A673 (cell line): ENCODE measurements at regions not wholly inside any gene's neighbourhood (a gene's known extent, or its start where the extent isn't known, plus 50 kb on each side); places are given as distances from the start of the nearest gene placed in this dataset.
"Not testable (repeated sequence)": the region's sequence is repeated elsewhere in the genome, so short reads cannot be mapped to it uniquely, and the experiment has no call there.

Experiments
- BruUV-seq: library from RNA; stranded (reverse); fragments of 400-500 nt; replicated peaks from 2 replicates; lab custom pipeline; 2021; lab: Mats Ljungman, UMichigan
- CTCF ChIA-PET: fragments of 300-600 bp; sonication (Branson Sonifier 250); formaldehyde crosslinking; loops from one replicate; lab custom pipeline; 2022; ENCODE audit warnings: antibody characterized with exemption; lab: Charles Lee
- POLR2A ChIA-PET: fragments of 300-600 bp; sonication (Branson Sonifier 250); formaldehyde crosslinking; loops from one replicate; lab custom pipeline; 2022; ENCODE audit warnings: antibody characterized with exemption; ENCODE audit not compliant: low non-redundant PET; lab: Charles Lee
- DNase-seq: peaks from one replicate; pipeline ENCODE4 v3.0.0-alpha.2; 2015; ENCODE audit warnings: low spot score
- H3K27ac ChIP-seq: fragments of 200-600 bp; sonication (generic); 2 replicates; pipeline ENCODE4 v1.5.1; 2016; ENCODE audit warnings: mixed run types, low read depth, mild to moderate bottlenecking, mixed read lengths, antibody characterized with exemption, low read length; ENCODE audit not compliant: poor library complexity, severe bottlenecking
- H3K27me3 ChIP-seq: fragments of 200-600 bp; sonication (generic); replicated peaks from 2 replicates; pipeline ENCODE4 v1.6.1; 2017; ENCODE audit warnings: mixed run types, low read depth, mild to moderate bottlenecking, mixed read lengths, antibody characterized with exemption, low read length; ENCODE audit not compliant: insufficient read depth, poor library complexity
- H3K36me3 ChIP-seq: fragments of 200-600 bp; sonication (generic); 2 replicates; pipeline ENCODE4 v1.6.1; 2016; ENCODE audit warnings: mixed run types, mild to moderate bottlenecking, mixed read lengths, antibody characterized with exemption, low read length; ENCODE audit not compliant: insufficient read depth, poor library complexity, severe bottlenecking
- H3K4me1 ChIP-seq: fragments of 200-600 bp; sonication (generic); 2 replicates; pipeline ENCODE4 v1.6.1; 2017; ENCODE audit warnings: mixed run types, mild to moderate bottlenecking, mixed read lengths, antibody characterized with exemption, low read length; ENCODE audit not compliant: insufficient read depth, poor library complexity, severe bottlenecking
- H3K4me3 ChIP-seq: fragments of 200-600 bp; sonication (generic); 2 replicates; pipeline ENCODE4 v1.5.1; 2016; ENCODE audit warnings: low read depth, mixed run types, mild to moderate bottlenecking, mixed read lengths, low read length; ENCODE audit not compliant: poor library complexity, severe bottlenecking
- H3K9me3 ChIP-seq: fragments of 200-600 bp; sonication (generic); 2 replicates; pipeline ENCODE4 v1.6.1; 2016; ENCODE audit warnings: mixed run types, low read depth, mild to moderate bottlenecking, mixed read lengths, antibody characterized with exemption, low read length; ENCODE audit not compliant: poor library complexity, severe bottlenecking
- EZH2 ChIP-seq: fragments of 200-600 bp; sonication (generic); IDR thresholded peaks from 2 replicates; pipeline ENCODE4 v1.6.1; 2017; ENCODE audit warnings: borderline replicate concordance, low read depth, mild to moderate bottlenecking, mixed read lengths, antibody characterized with exemption, low read length; ENCODE audit not compliant: poor library complexity, severe bottlenecking
- intact Hi-C: fragments of 100-400 bp; cut with micrococcal nuclease; formaldehyde crosslinking; loops from one replicate; pipeline ENCODE4 v1.10.0; 2022; ENCODE audit not compliant: unreplicated experiment
- TF ChIP-seq, protein P1 (sequence below): fragments of 300-800, 200-600 bp; sonication (generic); conservative IDR thresholded peaks from 2 replicates; pipeline ENCODE4 v1.5.1; 2017; ENCODE audit warnings: low read depth, mild to moderate bottlenecking, antibody characterized with exemption, low read length, moderate library complexity, mixed read lengths

DNA sequence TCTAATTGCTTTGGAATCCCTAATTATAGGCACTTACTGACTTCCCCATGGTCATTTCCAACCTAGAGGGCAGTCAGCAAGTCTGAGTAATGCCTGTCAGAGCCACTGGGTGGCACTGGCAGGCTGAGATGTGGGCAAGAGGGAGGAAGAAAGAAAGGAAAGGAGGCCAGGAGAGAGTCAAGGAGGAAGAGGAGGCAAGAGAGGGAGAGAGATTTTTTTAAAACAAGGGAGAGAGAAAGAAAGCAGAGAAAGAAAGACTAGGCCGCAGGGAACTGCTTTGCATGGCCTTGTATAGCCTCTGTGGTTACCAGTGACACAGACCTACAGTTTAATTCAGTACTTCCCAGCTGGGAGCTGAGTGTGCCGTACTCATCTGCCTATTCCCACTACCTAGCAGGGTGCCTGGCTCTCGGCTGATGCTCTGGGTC lies 210.4 kb upstream of the ADO start:
- ChIA-PET CTCF (interaction anchor here (1.0 to 1.2 kb wide), 2 partner anchors 156 to 489 kb away, joined by 3 to 5 read pairs; no protein-coding TSS in a partner anchor), POLR2A (no interaction called here)
- peak; percentile 81 for DNase-seq
- no TSS peak for BruUV-seq
- H3K4me1 ChIP-seq = peaks cover 6% of the 10 kb centered on the region
- intact Hi-C loops = loop anchor here (5.0 to 10.0 kb wide), 4 partner anchors 152 to 1171 kb away; partner anchors contain the start of gene EGR2
- TF ChIP-seq EZH2 = no peak
- TF ChIP-seq, protein P1, sequence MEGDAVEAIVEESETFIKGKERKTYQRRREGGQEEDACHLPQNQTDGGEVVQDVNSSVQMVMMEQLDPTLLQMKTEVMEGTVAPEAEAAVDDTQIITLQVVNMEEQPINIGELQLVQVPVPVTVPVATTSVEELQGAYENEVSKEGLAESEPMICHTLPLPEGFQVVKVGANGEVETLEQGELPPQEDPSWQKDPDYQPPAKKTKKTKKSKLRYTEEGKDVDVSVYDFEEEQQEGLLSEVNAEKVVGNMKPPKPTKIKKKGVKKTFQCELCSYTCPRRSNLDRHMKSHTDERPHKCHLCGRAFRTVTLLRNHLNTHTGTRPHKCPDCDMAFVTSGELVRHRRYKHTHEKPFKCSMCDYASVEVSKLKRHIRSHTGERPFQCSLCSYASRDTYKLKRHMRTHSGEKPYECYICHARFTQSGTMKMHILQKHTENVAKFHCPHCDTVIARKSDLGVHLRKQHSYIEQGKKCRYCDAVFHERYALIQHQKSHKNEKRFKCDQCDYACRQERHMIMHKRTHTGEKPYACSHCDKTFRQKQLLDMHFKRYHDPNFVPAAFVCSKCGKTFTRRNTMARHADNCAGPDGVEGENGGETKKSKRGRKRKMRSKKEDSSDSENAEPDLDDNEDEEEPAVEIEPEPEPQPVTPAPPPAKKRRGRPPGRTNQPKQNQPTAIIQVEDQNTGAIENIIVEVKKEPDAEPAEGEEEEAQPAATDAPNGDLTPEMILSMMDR = peak; percentile 97
- no peak overlapping the region for H3K27ac ChIP-seq
- H3K4me3 ChIP-seq = no peak overlapping the region
- no peaks in the 10 kb centered on the region for H3K36me3 ChIP-seq
- H3K9me3 ChIP-seq = no peaks in the 10 kb centered on the region
- no peaks in the 10 kb centered on the region for H3K27me3 ChIP-seq

DNA sequence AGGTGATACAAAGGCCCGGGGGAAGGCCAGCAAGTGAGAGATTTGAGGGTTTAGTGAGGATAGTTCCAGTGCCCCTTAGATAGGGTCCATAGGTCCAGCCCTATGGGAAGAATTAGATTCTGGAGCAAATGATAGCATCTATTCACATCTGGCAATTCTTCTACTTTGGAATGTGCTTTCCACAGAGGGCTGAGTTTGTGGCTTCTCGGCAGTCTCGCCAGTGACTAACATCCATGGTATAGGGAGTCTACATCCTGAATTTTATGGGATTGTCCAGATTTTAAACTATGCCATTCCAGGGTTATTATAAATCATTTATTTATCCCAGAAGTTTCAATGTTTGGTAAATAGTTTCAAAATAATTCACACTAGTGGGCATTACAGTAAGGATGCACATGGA lies 207.3 kb upstream of the ADO start:
- POLR2A ChIA-PET = no interaction called here
- BruUV-seq = no TSS peak
- intact Hi-C loops = loop anchor here (10.0 kb wide), 1 partner anchor 1168 kb away; no protein-coding TSS in a partner anchor

DNA sequence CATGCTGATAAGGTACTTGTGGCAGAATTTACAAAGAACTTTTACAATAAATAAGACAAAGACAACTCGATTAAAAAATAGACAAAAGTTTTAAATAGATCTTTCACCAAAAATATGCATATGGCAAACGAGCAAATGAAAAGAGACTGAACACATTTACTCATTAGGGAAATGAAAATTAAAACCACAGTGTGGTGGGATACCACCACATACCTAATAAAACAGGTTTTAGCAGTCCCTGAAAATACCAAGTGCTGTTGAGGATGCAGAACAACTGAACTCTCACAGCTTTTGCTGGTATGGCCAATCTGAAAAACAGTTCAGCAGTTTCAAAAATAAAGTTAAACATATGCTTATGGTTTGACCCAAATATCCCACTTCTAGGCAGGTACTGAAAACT lies 205.4 kb upstream of the ADO start:
- no peaks in the 10 kb centered on the region for H3K36me3 ChIP-seq
- H3K9me3 ChIP-seq = peaks cover 3% of the 10 kb centered on the region
- BruUV-seq = no TSS peak
- H3K27ac ChIP-seq = no peak overlapping the region
- H3K4me3 ChIP-seq = no peak overlapping the region
- peaks cover 5% of the 10 kb centered on the region for H3K4me1 ChIP-seq
- intact Hi-C loops = loop anchor here (10.0 kb wide), 1 partner anchor 1166 kb away; no protein-coding TSS in a partner anchor
- ChIA-PET POLR2A (no interaction called here), CTCF (no interaction called here)
- no peak for TF ChIP-seq EZH2
- TF ChIP-seq, protein P1 = no peak
- DNase-seq = no peak
- H3K27me3 ChIP-seq = no peaks in the 10 kb centered on the region

More for the DNA sequence above, 207.3 kb upstream of the ADO start:
- no peak for DNase-seq
- Histone ChIP-seq H3K9me3 (peaks cover 3% of the 10 kb centered on the region), H3K27ac (no peak overlapping the region), H3K4me1 (peaks cover 6% of the 10 kb centered on the region), H3K4me3 (no peak overlapping the region), H3K36me3 (no peaks in the 10 kb centered on the region), H3K27me3 (no peaks in the 10 kb centered on the region)
- CTCF ChIA-PET = no interaction called here
- no peak for TF ChIP-seq EZH2

DNA sequence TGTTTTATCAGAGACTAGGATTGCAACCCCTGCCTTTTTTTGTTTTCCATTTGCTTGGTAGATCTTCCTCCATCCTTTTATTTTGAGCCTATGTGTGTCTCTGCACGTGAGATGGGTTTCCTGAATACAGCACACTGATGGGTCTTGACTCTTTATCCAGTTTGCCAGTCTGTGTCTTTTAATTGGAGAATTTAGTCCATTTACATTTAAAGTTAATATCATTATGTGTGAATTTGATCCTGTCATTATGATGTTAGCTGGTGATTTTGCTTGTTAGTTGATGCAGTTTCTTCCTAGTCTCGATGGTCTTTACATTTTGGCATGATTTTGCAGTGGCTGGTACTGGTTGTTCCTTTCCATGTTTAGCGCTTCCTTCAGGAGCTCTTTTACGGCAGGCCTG lies 198.0 kb upstream of the ADO start:
- H3K4me1 ChIP-seq = peaks cover 13% of the 10 kb centered on the region
- intact Hi-C loops, H3K4me3 ChIP-seq, BruUV-seq, POLR2A ChIA-PET, CTCF ChIA-PET, H3K36me3 ChIP-seq, H3K27me3 ChIP-seq, DNase-seq, H3K9me3 ChIP-seq, H3K27ac ChIP-seq: not testable (repeated sequence)

DNA sequence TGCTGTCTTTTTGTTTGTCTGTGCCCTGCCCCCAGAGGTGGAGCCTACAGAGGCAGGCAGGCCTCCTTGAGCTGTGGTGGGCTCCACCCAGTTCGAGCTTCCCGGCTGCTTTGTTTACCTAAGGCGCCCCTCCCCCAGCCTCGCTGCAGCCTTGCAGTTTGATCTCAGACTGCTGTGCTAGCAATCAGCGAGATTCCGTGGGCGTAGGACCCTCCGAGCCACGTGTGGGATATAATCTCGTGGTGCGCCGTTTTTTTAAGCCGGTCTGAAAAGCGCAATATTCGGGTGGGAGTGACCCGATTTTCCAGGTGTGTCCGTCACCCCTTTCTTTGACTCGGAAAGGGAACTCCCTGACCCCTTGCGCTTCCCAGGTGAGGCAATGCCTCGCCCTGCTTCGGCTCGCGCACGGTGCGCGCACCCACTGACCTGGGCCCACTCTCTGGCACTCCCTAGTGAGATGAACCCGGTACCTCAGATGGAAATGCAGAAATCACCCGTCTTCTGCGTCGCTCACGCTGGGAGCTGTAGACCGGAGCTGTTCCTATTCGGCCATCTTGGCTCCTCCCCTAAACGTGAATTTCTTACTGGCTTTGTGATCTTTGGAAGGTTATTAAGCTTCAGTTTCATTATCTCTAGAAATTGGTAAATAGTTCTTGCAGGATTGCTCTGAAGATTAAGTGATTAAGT lies 196.2 kb upstream of the ADO start:
- POLR2A ChIA-PET, H3K27me3 ChIP-seq, CTCF ChIA-PET, H3K36me3 ChIP-seq, BruUV-seq, DNase-seq, H3K4me3 ChIP-seq, intact Hi-C loops, H3K27ac ChIP-seq, H3K9me3 ChIP-seq: not testable (repeated sequence)
- peaks cover 19% of the 10 kb centered on the region for H3K4me1 ChIP-seq
